HFFc6 (cell line): ENCODE measurements at regions not wholly inside any gene's neighbourhood (a gene's known extent, or its start where the extent isn't known, plus 50 kb on each side); places are given as distances from the start of the nearest gene placed in this dataset.

Experiments used
- DNase-seq: peaks from one replicate; pipeline ENCODE4 v3.0.0-alpha.2; 2018
- H3K27ac Mint-ChIP-seq: 2 replicates; pipeline ENCODE4 v1.8.0; 2020; ENCODE audit warnings: mild to moderate bottlenecking, mixed read lengths
- H3K27me3 Mint-ChIP-seq: 2 replicates; pipeline ENCODE4 v1.8.0; 2021; ENCODE audit warnings: mild to moderate bottlenecking, moderate library complexity, mixed read lengths; ENCODE audit not compliant: insufficient read depth
- H3K36me3 Mint-ChIP-seq: 2 replicates; pipeline ENCODE4 v1.8.0; 2021; ENCODE audit warnings: low read depth, mixed read lengths
- H3K4me1 Mint-ChIP-seq: 2 replicates; pipeline ENCODE4 v1.8.0; 2020; ENCODE audit warnings: low read depth, mixed read lengths
- H3K4me3 Mint-ChIP-seq: 2 replicates; pipeline ENCODE4 v1.8.0; 2020; ENCODE audit warnings: mild to moderate bottlenecking, moderate library complexity, mixed read lengths
- H3K9me3 Mint-ChIP-seq: 2 replicates; pipeline ENCODE4 v1.8.0; 2020; ENCODE audit warnings: mild to moderate bottlenecking, mixed read lengths
- TF ChIP-seq, protein P1 (sequence below): fragments of 200-600 bp; sonication (generic); IDR thresholded peaks from 2 replicates; pipeline ENCODE4 v1.5.0; 2021; ENCODE audit warnings: antibody characterized with exemption, mild to moderate bottlenecking

- no peak overlapping the region for H3K27ac Mint-ChIP-seq
- H3K4me1 Mint-ChIP-seq, result no peaks in the 10 kb centered on the region
These were observed 1291.5 kb downstream of the TYW1 start for GRCh38 chr7:68288144-68288593.

DNA sequence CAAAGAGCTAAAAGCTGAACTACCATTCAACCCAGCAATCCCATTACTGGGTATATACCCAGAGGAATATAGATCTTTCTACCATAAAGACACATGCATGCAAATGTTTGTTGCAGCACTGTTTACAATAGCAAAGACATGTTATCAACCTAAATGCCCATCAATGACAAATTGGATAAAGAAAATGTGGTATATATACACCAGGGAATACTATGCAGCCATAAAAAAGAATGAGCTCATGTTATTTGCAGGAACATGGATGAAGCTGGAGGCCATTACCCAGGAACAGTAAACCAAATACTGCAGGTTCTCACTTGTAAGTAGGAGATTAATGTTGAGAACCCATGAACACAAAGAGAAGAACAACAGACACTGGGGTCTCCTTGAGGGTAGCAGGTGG, 1295.1 kb downstream of the TYW1 start:
- H3K4me3 Mint-ChIP-seq, result no peak overlapping the region

More at GRCh38 chr7:68288144-68288593, 1291.5 kb downstream of the TYW1 start:
- TF ChIP-seq, protein P1, sequence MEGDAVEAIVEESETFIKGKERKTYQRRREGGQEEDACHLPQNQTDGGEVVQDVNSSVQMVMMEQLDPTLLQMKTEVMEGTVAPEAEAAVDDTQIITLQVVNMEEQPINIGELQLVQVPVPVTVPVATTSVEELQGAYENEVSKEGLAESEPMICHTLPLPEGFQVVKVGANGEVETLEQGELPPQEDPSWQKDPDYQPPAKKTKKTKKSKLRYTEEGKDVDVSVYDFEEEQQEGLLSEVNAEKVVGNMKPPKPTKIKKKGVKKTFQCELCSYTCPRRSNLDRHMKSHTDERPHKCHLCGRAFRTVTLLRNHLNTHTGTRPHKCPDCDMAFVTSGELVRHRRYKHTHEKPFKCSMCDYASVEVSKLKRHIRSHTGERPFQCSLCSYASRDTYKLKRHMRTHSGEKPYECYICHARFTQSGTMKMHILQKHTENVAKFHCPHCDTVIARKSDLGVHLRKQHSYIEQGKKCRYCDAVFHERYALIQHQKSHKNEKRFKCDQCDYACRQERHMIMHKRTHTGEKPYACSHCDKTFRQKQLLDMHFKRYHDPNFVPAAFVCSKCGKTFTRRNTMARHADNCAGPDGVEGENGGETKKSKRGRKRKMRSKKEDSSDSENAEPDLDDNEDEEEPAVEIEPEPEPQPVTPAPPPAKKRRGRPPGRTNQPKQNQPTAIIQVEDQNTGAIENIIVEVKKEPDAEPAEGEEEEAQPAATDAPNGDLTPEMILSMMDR, result no peak
- Mint-ChIP-seq H3K36me3 (no peaks in the 10 kb centered on the region), H3K9me3 (peaks cover 45% of the 10 kb centered on the region), H3K27me3 (no peaks in the 10 kb centered on the region; the same call in 1 of the 2 replicates), H3K4me3 (no peak overlapping the region)
- no peak for DNase-seq

DNA sequence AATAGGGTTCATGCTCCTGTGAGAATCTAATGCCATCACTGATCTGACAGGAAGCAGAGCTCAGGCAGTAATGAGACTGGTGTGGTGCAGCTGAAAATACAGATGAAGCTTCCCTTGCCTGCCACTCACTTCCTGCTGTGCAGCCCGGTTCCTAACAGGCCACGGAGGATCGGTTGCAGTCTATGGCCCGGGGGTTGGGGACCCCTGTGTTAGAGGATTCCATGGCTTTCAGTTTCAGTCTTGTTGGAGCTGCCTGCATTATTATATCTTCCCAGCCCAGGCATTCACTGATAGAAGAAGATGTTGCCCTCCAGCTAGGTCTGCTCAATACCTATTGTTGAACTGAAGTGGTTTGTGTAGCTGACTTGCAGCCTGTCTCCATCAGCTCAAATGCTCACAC, 1298.8 kb downstream of the TYW1 start:
- peaks cover 33% of the 10 kb centered on the region for H3K9me3 Mint-ChIP-seq
- H3K36me3 Mint-ChIP-seq, result no peaks in the 10 kb centered on the region
- no peak overlapping the region for H3K4me3 Mint-ChIP-seq
- no peak overlapping the region for H3K27ac Mint-ChIP-seq
- no peaks in the 10 kb centered on the region for H3K4me1 Mint-ChIP-seq
- no peaks in the 10 kb centered on the region; the same call in 1 of the 2 replicates for H3K27me3 Mint-ChIP-seq
- no peak for DNase-seq
- TF ChIP-seq, protein P1, result no peak

More for the DNA sequence above, 1295.1 kb downstream of the TYW1 start:
- TF ChIP-seq, protein P1, result no peak
- peaks cover 41% of the 10 kb centered on the region for H3K9me3 Mint-ChIP-seq
- H3K36me3 Mint-ChIP-seq, result no peaks in the 10 kb centered on the region
- H3K27me3 Mint-ChIP-seq, result no peaks in the 10 kb centered on the region; the same call in 1 of the 2 replicates
- no peak overlapping the region for H3K27ac Mint-ChIP-seq
- H3K4me1 Mint-ChIP-seq, result no peaks in the 10 kb centered on the region
- no peak for DNase-seq

- no peak overlapping the region for H3K4me3 Mint-ChIP-seq
These were observed 1293.7 kb upstream of the AUTS2 start for GRCh38 chr7:68304536-68304935.

DNA sequence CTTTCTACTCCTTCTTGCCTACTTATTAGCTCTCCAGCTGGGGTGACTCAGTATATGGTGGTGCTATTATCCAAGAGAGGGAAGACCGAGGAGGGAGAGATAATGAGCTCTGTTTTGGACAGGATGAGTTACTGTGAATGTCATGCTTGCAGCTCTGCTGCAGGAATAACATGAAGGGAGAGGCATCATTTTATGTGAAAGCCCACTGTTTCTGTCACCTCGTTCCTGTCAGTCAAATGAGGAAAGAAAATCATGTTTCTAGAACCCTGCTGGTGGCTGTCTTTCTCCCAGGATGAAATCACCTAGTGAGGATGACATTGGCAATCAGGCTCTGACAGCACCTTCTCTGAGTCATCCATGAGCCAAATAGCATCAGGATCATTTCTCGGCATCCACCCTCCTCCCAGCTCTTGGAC, 1291.6 kb upstream of the AUTS2 start:
- Mint-ChIP-seq H3K27ac (no peak overlapping the region), H3K4me1 (no peaks in the 10 kb centered on the region), H3K27me3 (peaks cover 2% of the 10 kb centered on the region; the same call in 1 of the 2 replicates), H3K36me3 (no peaks in the 10 kb centered on the region), H3K4me3 (no peak overlapping the region), H3K9me3 (peaks cover 42% of the 10 kb centered on the region)
- TF ChIP-seq, protein P1, result no peak
- no peak for DNase-seq

More at GRCh38 chr7:68304536-68304935, 1293.7 kb upstream of the AUTS2 start:
- Mint-ChIP-seq H3K36me3 (no peaks in the 10 kb centered on the region), H3K4me1 (no peaks in the 10 kb centered on the region), H3K9me3 (peaks cover 30% of the 10 kb centered on the region), H3K27me3 (peaks cover 2% of the 10 kb centered on the region; the same call in 1 of the 2 replicates), H3K27ac (no peak overlapping the region)
- DNase-seq, result no peak
- TF ChIP-seq, protein P1, result no peak
